HepG2 (cell line): ENCODE measurements at regions not wholly inside any gene's neighbourhood (a gene's known extent, or its start where the extent isn't known, plus 50 kb on each side); places are given as distances from the start of the nearest gene placed in this dataset.

ENCODE experiments used
- ATAC-seq: fragments of 200-7000 bp; cut with Tn5 transposase; 3 replicates; pipeline ENCODE4 v1.9.1; 2020; ENCODE audit warnings: mild to moderate bottlenecking, moderate library complexity
- BruUV-seq: library from RNA; stranded (reverse); fragments of 400-500 nt; replicated peaks from 2 replicates; lab custom pipeline; 2021; lab: Mats Ljungman, UMichigan
- CTCF ChIA-PET: fragments of 300-600 bp; formaldehyde crosslinking; extraction: SDS; loops from one replicate; lab custom pipeline; 2021; ENCODE audit warnings: low total read pairs, inconsistent platforms, low intra/inter-chr PET ratio; lab: Yijun Ruan, JAX
- POLR2A ChIA-PET: fragments of 350-600 bp; sonication (Branson Sonifier 250); formaldehyde crosslinking; loops from one replicate; lab custom pipeline; 2020; ENCODE audit warnings: antibody characterized with exemption, inconsistent platforms; lab: Yijun Ruan, JAX
- DNase-seq: peaks from one replicate; pipeline ENCODE4 v3.0.0-alpha.2; 2015; ENCODE audit warnings: low spot score
- FAIRE-seq: peaks from 3 replicates; lab custom pipeline; 2011; peaks lifted over from hg19 to GRCh38; lab: Jason Lieb, UNC
- H2AFZ ChIP-seq: one replicate; pipeline ENCODE4 v1.6.1; 2011; ENCODE audit warnings: low read length, inconsistent platforms
- H3K27ac ChIP-seq: fragments of 300-600 bp; 3 replicates; pipeline ENCODE4 v1.8.0; 2011; ENCODE audit warnings: mixed run types, mild to moderate bottlenecking, mixed read lengths, low read length, inconsistent platforms; ENCODE audit not compliant: insufficient read depth; ENCODE audit errors: extremely low read length
- H3K27me3 ChIP-seq, 2 experiments: fragments of 200-600 bp in 1 of 2; 2 replicates in 1 of 2; 3 replicates in 1 of 2; pipeline versions ENCODE4 v1.6.0 to v1.8.0; 2011; ENCODE audit warnings: low read length in 2 of 2, mild to moderate bottlenecking in 2 of 2, moderate library complexity in 2 of 2, inconsistent platforms in 1 of 2; ENCODE audit not compliant: insufficient read depth in 2 of 2, control insufficient read depth in 1 of 2
- H3K36me3 ChIP-seq, 2 experiments: fragments of 200-600 bp in 1 of 2; replicated peaks in 1 of 2; 2 replicates in 1 of 2; 3 replicates in 1 of 2; pipeline versions ENCODE4 v1.5.1 to v1.8.0; 2011; ENCODE audit warnings: low read length in 2 of 2, inconsistent platforms in 1 of 2; ENCODE audit not compliant: insufficient read depth in 2 of 2, control insufficient read depth in 1 of 2
- H3K4me1 ChIP-seq: 2 replicates; pipeline ENCODE4 v1.5.1; 2012; ENCODE audit warnings: low read length, inconsistent platforms; ENCODE audit not compliant: insufficient read depth
- H3K4me2 ChIP-seq: 2 replicates; pipeline ENCODE4 v1.6.0; 2011; ENCODE audit warnings: low read depth, low read length, inconsistent platforms
- H3K4me3 ChIP-seq, 3 experiments: fragments of 200-600 bp in 1 of 3; sonication (generic), shearing (Covaris generic) in 1 of 3; replicated peaks in 1 of 3; 2 replicates each; pipeline ENCODE4 v1.5.1; 2011 to 2016; ENCODE audit warnings: low read length in 3 of 3, inconsistent platforms in 2 of 3, low read depth in 2 of 3, mild to moderate bottlenecking in 2 of 3, control low read depth in 1 of 3, mixed read lengths in 1 of 3; ENCODE audit not compliant: insufficient read depth in 1 of 3
- H3K79me2 ChIP-seq: one replicate; pipeline ENCODE4 v1.6.1; 2011; ENCODE audit warnings: low read length, inconsistent platforms; ENCODE audit not compliant: insufficient read depth
- H3K9ac ChIP-seq: 2 replicates; pipeline ENCODE4 v1.6.0; 2011; ENCODE audit warnings: mild to moderate bottlenecking, low read depth, low read length, inconsistent platforms; ENCODE audit not compliant: insufficient read depth
- H3K9me3 ChIP-seq: 2 replicates; pipeline ENCODE4 v1.5.1; 2012; ENCODE audit warnings: mild to moderate bottlenecking, low read length
- H4K20me1 ChIP-seq: 2 replicates; pipeline ENCODE4 v1.6.0; 2011; ENCODE audit warnings: inconsistent platforms, mild to moderate bottlenecking, low read length, moderate library complexity; ENCODE audit not compliant: insufficient read depth
- CHD4 ChIP-seq: fragments of 200-600 bp; sonication (generic); IDR thresholded peaks from 2 replicates; pipeline ENCODE4 v1.7.0; 2017; ENCODE audit warnings: mild to moderate bottlenecking, low read length, borderline replicate concordance
- ZNF260 ChIP-seq: sonication (generic); formaldehyde crosslinking; IDR thresholded peaks from 2 replicates; pipeline ENCODE4 v1.4.0; 2020; ENCODE audit warnings: missing genetic modification reagents, low read depth, mild to moderate bottlenecking, borderline replicate concordance
- ZNF644 ChIP-seq: IDR thresholded peaks from 2 replicates; pipeline ENCODE4 v1.6.1; 2016; ENCODE audit warnings: low read depth
- ZNF674 ChIP-seq: sonication (generic); formaldehyde crosslinking; IDR thresholded peaks from 2 replicates; pipeline ENCODE4 v1.5.0; 2020; ENCODE audit warnings: low read depth, mild to moderate bottlenecking, missing genetic modification reagents
- WGBS: methylation state at CpG from one replicate; pipeline ENCODE4 v1.1.6; 2017; ENCODE audit warnings: low lambda C conversion rate; 5-methylcytosine and 5-hydroxymethylcytosine counted together
- in situ Hi-C: cut with HindIII; loops from 2 replicates; pipeline ENCODE4 v1.10.0; 2017; ENCODE audit warnings: low pct_unique_long_range_greater_than_20kb; ENCODE audit not compliant: extremely low pct_ligation_motif_present
- intact Hi-C: fragments of 100-400 bp; cut with micrococcal nuclease; formaldehyde crosslinking; loops from one replicate; pipeline ENCODE4 v1.10.0; 2022; ENCODE audit not compliant: unreplicated experiment
- TF ChIP-seq, protein P1 (sequence below): sonication (generic); formaldehyde crosslinking; IDR thresholded peaks from 2 replicates; pipeline ENCODE4 v1.4.0; 2020; ENCODE audit warnings: missing genetic modification reagents
- TF ChIP-seq, protein P2 (sequence below): IDR thresholded peaks from 2 replicates; pipeline ENCODE4 v1.6.1; 2012; ENCODE audit warnings: low read length, improper control_type of control experiment
- TF ChIP-seq, protein P3 (sequence below): IDR thresholded peaks from 2 replicates; pipeline ENCODE4 v1.4.0; 2020; ENCODE audit warnings: mild to moderate bottlenecking, missing genetic modification reagents

DNA sequence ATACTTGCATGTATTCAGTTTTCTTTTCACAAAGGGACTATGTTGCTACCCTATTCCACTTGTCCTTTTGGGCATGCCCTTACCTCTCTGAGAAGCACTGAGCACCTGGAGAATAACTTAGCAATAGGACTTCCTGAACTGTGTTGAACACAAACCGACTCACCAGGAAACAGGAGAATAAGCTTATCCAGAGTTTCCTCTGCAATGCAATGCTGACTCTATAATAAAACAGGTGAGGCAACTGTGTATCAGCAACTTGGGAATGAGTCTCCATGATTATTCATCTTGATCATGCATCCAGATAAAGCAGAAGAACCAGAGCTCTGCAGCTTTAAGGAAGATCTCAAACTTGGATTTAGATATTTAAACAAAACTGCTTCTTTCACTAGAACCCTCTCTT, 806.5 kb downstream of the IGSF11 start:
- H2AFZ ChIP-seq, result no peak overlapping the region
- 0% methylated on average over 1 of the region's 1 CpG for WGBS
- no peaks in the 10 kb centered on the region for H3K36me3 ChIP-seq
- intact Hi-C loops (no loop called here), in situ Hi-C loops (no loop called here)
- no peak overlapping the region for H3K9ac ChIP-seq
- TF ChIP-seq ZNF644 (CRISPR knock-in tag) (no peak), ZNF674 (CRISPR knock-in tag) (no peak)
- TF ChIP-seq, protein P1, sequence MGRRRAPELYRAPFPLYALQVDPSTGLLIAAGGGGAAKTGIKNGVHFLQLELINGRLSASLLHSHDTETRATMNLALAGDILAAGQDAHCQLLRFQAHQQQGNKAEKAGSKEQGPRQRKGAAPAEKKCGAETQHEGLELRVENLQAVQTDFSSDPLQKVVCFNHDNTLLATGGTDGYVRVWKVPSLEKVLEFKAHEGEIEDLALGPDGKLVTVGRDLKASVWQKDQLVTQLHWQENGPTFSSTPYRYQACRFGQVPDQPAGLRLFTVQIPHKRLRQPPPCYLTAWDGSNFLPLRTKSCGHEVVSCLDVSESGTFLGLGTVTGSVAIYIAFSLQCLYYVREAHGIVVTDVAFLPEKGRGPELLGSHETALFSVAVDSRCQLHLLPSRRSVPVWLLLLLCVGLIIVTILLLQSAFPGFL, result no peak
- TF ChIP-seq, protein P2, sequence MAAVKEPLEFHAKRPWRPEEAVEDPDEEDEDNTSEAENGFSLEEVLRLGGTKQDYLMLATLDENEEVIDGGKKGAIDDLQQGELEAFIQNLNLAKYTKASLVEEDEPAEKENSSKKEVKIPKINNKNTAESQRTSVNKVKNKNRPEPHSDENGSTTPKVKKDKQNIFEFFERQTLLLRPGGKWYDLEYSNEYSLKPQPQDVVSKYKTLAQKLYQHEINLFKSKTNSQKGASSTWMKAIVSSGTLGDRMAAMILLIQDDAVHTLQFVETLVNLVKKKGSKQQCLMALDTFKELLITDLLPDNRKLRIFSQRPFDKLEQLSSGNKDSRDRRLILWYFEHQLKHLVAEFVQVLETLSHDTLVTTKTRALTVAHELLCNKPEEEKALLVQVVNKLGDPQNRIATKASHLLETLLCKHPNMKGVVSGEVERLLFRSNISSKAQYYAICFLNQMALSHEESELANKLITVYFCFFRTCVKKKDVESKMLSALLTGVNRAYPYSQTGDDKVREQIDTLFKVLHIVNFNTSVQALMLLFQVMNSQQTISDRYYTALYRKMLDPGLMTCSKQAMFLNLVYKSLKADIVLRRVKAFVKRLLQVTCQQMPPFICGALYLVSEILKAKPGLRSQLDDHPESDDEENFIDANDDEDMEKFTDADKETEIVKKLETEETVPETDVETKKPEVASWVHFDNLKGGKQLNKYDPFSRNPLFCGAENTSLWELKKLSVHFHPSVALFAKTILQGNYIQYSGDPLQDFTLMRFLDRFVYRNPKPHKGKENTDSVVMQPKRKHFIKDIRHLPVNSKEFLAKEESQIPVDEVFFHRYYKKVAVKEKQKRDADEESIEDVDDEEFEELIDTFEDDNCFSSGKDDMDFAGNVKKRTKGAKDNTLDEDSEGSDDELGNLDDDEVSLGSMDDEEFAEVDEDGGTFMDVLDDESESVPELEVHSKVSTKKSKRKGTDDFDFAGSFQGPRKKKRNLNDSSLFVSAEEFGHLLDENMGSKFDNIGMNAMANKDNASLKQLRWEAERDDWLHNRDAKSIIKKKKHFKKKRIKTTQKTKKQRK, result no peak
- FAIRE-seq, result no peak
- H4K20me1 ChIP-seq, result no peaks in the 10 kb centered on the region
- POLR2A ChIA-PET, result no interaction called here
- CTCF ChIA-PET, result no interaction called here
- H3K9me3 ChIP-seq, result peaks cover 78% of the 10 kb centered on the region
- no peak for DNase-seq
- ATAC-seq, result no peak
- no peak overlapping the region for H3K4me3 ChIP-seq
- H3K4me2 ChIP-seq, result no peak overlapping the region
- no TSS peak for BruUV-seq
- no peak overlapping the region for H3K27ac ChIP-seq
- no peaks in the 10 kb centered on the region for H3K27me3 ChIP-seq
- no peaks in the 10 kb centered on the region for H3K79me2 ChIP-seq
- H3K4me1 ChIP-seq, result no peaks in the 10 kb centered on the region

- Histone ChIP-seq H3K4me2 (no peak overlapping the region), H3K9ac (no peak overlapping the region), H3K4me1 (no peaks in the 10 kb centered on the region), H3K27ac (no peak overlapping the region), H4K20me1 (no peaks in the 10 kb centered on the region), H3K4me3 (no peak overlapping the region), H2AFZ (no peak overlapping the region), H3K79me2 (no peaks in the 10 kb centered on the region), H3K36me3 (no peaks in the 10 kb centered on the region), H3K9me3 (peaks cover 68% of the 10 kb centered on the region), H3K27me3 (no peaks in the 10 kb centered on the region)
- WGBS, result 3% methylated on average over 1 of the region's 1 CpG
- DNase-seq (no peak), ATAC-seq (no peak), FAIRE-seq (no peak)
- intact Hi-C loops, result no loop called here
- ChIA-PET CTCF (no interaction called here), POLR2A (no interaction called here)
- no TSS peak for BruUV-seq
- in situ Hi-C loops, result no loop called here
- TF ChIP-seq, protein P3, sequence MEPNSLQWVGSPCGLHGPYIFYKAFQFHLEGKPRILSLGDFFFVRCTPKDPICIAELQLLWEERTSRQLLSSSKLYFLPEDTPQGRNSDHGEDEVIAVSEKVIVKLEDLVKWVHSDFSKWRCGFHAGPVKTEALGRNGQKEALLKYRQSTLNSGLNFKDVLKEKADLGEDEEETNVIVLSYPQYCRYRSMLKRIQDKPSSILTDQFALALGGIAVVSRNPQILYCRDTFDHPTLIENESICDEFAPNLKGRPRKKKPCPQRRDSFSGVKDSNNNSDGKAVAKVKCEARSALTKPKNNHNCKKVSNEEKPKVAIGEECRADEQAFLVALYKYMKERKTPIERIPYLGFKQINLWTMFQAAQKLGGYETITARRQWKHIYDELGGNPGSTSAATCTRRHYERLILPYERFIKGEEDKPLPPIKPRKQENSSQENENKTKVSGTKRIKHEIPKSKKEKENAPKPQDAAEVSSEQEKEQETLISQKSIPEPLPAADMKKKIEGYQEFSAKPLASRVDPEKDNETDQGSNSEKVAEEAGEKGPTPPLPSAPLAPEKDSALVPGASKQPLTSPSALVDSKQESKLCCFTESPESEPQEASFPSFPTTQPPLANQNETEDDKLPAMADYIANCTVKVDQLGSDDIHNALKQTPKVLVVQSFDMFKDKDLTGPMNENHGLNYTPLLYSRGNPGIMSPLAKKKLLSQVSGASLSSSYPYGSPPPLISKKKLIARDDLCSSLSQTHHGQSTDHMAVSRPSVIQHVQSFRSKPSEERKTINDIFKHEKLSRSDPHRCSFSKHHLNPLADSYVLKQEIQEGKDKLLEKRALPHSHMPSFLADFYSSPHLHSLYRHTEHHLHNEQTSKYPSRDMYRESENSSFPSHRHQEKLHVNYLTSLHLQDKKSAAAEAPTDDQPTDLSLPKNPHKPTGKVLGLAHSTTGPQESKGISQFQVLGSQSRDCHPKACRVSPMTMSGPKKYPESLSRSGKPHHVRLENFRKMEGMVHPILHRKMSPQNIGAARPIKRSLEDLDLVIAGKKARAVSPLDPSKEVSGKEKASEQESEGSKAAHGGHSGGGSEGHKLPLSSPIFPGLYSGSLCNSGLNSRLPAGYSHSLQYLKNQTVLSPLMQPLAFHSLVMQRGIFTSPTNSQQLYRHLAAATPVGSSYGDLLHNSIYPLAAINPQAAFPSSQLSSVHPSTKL (CRISPR knock-in tag), result no peak
- TF ChIP-seq CHD4, result no peak
- TF ChIP-seq ZNF260 (CRISPR knock-in tag), result no peak
These were observed 805.5 kb downstream of the IGSF11 start for GRCh38 chr3:118229196-118229595.
